ENCODE measurements at regions not wholly inside any gene's neighbourhood (a gene's known extent, or its start where the extent isn't known, plus 50 kb on each side); places are given as distances from the start of the nearest gene placed in this dataset.
A peak's percentile ranks its signal among the peaks of the same experiment; 100 is the strongest.
"Not testable (repeated sequence)": the region's sequence is repeated elsewhere in the genome, so short reads cannot be mapped to it uniquely, and the experiment has no call there.

DNA sequence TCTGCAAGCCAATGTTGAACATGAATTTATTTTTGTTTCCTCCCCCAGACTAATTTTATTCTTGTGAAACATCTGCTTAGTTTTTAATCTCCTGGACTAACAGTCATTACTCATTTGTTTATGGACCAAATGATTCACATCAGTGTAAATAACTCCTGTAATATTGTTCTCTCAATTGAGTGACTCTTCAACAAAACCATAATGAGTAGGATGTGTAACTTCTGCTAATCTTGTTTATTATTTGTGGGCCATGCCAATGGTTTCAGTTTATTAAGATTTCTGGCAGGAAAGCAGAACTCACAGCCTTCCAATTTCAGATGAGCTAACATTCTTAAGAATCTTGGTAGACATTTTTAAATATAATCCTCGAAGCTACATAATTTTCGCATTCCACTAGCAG, 1216.3 kb upstream of the GOT2 start:
- no peaks in the 10 kb centered on the region for H3K36me3 ChIP-seq (ENCODE audit: control insufficient read depth, insufficient read depth, low read length)
- DNase-seq (ENCODE audit: low read depth) = peak; percentile 2
- H3K27me3 ChIP-seq (ENCODE audit: control insufficient read depth, insufficient read depth, low read length) = no peaks in the 10 kb centered on the region
- H3K4me3 ChIP-seq (ENCODE audit: low read depth, low read length) = no peak overlapping the region
- FAIRE-seq = no peak
- TF ChIP-seq, protein P1, sequence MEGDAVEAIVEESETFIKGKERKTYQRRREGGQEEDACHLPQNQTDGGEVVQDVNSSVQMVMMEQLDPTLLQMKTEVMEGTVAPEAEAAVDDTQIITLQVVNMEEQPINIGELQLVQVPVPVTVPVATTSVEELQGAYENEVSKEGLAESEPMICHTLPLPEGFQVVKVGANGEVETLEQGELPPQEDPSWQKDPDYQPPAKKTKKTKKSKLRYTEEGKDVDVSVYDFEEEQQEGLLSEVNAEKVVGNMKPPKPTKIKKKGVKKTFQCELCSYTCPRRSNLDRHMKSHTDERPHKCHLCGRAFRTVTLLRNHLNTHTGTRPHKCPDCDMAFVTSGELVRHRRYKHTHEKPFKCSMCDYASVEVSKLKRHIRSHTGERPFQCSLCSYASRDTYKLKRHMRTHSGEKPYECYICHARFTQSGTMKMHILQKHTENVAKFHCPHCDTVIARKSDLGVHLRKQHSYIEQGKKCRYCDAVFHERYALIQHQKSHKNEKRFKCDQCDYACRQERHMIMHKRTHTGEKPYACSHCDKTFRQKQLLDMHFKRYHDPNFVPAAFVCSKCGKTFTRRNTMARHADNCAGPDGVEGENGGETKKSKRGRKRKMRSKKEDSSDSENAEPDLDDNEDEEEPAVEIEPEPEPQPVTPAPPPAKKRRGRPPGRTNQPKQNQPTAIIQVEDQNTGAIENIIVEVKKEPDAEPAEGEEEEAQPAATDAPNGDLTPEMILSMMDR (IDR thresholded peaks at IDR 0.05; ENCODE audit: insufficient read depth, low read length, severe bottlenecking) = no peak

DNA sequence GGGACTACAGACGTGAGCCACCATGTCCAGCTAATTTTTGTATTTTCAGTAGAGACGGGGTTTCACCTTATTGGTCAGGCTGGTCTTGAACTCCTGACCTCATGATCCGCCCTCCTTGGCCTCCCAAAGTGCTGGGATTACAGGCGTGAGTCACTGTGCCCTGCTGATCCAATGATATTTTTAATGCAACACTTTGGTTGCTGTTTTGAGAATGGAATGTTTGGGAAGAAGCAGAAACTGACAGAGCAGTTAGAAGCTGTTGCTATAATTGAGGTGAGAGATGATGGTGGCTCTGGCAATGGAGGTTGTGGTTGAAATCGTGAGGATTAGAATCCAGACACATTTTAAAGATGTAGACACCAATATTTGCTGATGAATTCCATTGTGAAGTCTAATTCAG, 1209.9 kb upstream of the GOT2 start:
- H3K4me3 ChIP-seq (ENCODE audit: low read depth, low read length); FAIRE-seq; DNase-seq (ENCODE audit: low read depth); H3K36me3 ChIP-seq (ENCODE audit: control insufficient read depth, insufficient read depth, low read length); H3K27me3 ChIP-seq (ENCODE audit: control insufficient read depth, insufficient read depth, low read length): not testable (repeated sequence)

DNA sequence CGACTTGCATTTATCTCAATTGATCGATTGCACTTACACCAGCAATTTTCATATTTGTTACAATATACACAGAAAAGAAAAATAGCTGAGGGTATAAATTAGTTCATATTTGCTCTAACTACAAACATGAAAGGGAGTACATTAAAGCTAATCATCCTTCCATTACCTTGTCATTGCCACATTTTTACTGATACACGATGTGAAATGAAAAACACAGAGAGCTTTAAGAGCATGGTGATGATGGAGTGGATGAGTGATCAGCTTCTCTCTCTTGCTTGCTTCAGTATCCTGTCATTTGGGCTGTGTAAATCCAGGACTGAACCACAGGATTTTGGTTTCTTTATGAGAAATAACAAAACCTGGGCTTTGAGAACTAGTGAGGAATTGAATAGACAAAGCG, 1207.5 kb upstream of the GOT2 start:
- H3K4me3 ChIP-seq (ENCODE audit: low read depth, low read length) = no peak overlapping the region
- DNase-seq (ENCODE audit: low read depth) (no peak), FAIRE-seq (no peak)
- no peaks in the 10 kb centered on the region for H3K27me3 ChIP-seq (ENCODE audit: control insufficient read depth, insufficient read depth, low read length)
- TF ChIP-seq, protein P1 (IDR thresholded peaks at IDR 0.05; ENCODE audit: insufficient read depth, low read length, severe bottlenecking) = no peak
- no peaks in the 10 kb centered on the region for H3K36me3 ChIP-seq (ENCODE audit: control insufficient read depth, insufficient read depth, low read length)

DNA sequence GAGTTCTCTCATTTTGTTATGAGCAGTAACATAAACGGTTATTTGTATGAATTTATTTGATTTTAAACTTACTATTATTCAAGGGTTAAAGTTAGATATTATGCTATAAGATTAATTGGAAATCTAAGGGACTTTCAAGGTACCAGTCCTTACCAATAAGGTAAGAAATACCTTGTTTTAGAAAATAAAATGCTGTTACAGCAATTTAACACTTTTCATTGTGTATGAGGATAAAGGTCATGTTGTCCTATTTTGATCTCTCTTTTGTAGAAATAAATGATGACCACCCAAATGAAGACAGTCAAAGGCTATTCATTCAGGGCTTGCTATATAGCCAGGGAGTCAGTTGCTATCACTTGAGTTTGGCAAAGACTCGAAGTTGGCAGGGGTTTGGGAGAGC, 1185.9 kb upstream of the GOT2 start:
- TF ChIP-seq, protein P1 (IDR thresholded peaks at IDR 0.05; ENCODE audit: insufficient read depth, low read length, severe bottlenecking) = no peak
- no peak overlapping the region for H3K4me3 ChIP-seq (ENCODE audit: low read depth, low read length)
- no peaks in the 10 kb centered on the region for H3K36me3 ChIP-seq (ENCODE audit: control insufficient read depth, insufficient read depth, low read length)
- DNase-seq (ENCODE audit: low read depth) (no peak), FAIRE-seq (no peak)
- H3K27me3 ChIP-seq (ENCODE audit: control insufficient read depth, insufficient read depth, low read length) = no peaks in the 10 kb centered on the region

- no peaks in the 10 kb centered on the region for H3K27me3 ChIP-seq (ENCODE audit: control insufficient read depth, insufficient read depth, low read length)
- TF ChIP-seq, protein P1 (IDR thresholded peaks at IDR 0.05; ENCODE audit: insufficient read depth, low read length, severe bottlenecking) = no peak
- FAIRE-seq (no peak), DNase-seq (ENCODE audit: low read depth) (no peak)
- H3K36me3 ChIP-seq (ENCODE audit: control insufficient read depth, insufficient read depth, low read length) = no peaks in the 10 kb centered on the region
- no peak overlapping the region for H3K4me3 ChIP-seq (ENCODE audit: low read depth, low read length)
Measured at GRCh38 chr16:59913666-59914065, 1179.5 kb upstream of the GOT2 start.

GRCh38 chr16:59909262-59909661, 1175.1 kb upstream of the GOT2 start:
- TF ChIP-seq, protein P1 (IDR thresholded peaks at IDR 0.05; ENCODE audit: insufficient read depth, low read length, severe bottlenecking) = no peak
- DNase-seq (ENCODE audit: low read depth) = no peak
- no peaks in the 10 kb centered on the region for H3K27me3 ChIP-seq (ENCODE audit: control insufficient read depth, insufficient read depth, low read length)
- no peak overlapping the region for H3K4me3 ChIP-seq (ENCODE audit: low read depth, low read length)
- FAIRE-seq = no peak
- no peaks in the 10 kb centered on the region for H3K36me3 ChIP-seq (ENCODE audit: control insufficient read depth, insufficient read depth, low read length)

Measured in bronchial epithelial cell (primary cell).